ENCODE measurements at regions not wholly inside any gene's neighbourhood (a gene's known extent, or its start where the extent isn't known, plus 50 kb on each side); places are given as distances from the start of the nearest gene placed in this dataset.

- H3K9me3 ChIP-seq (ENCODE audit: low read depth), result no peaks in the 10 kb centered on the region
- H3K27me3 ChIP-seq, result no peaks in the 10 kb centered on the region
- H3K4me1 ChIP-seq (ENCODE audit: low read depth), result peaks cover 64% of the 10 kb centered on the region
- H3K4me3 ChIP-seq, result no peak overlapping the region
- H3K36me3 ChIP-seq, result no peaks in the 10 kb centered on the region
- H3K27ac ChIP-seq, result peak overlapping the region; percentile 77
- no peak for DNase-seq (ENCODE audit: low read depth in 1 of 2, low spot score in 1 of 2)
- TF ChIP-seq CTCF (IDR thresholded peaks at IDR 0.05; ENCODE audit: low read depth, low read length), result no peak
Measured at GRCh38 chr11:122337241-122337640, 221.2 kb upstream of the BLID start.

- DNase-seq (ENCODE audit: low read depth in 1 of 2, low spot score in 1 of 2), result no peak
- Histone ChIP-seq H3K4me1 (ENCODE audit: low read depth) (peaks cover 62% of the 10 kb centered on the region), H3K27ac (peak overlapping the region; percentile 77), H3K9me3 (ENCODE audit: low read depth) (no peaks in the 10 kb centered on the region), H3K4me3 (no peak overlapping the region), H3K27me3 (no peaks in the 10 kb centered on the region), H3K36me3 (no peaks in the 10 kb centered on the region)
- no peak for TF ChIP-seq CTCF (IDR thresholded peaks at IDR 0.05; ENCODE audit: low read depth, low read length)
Measured at GRCh38 chr11:122336706-122337105, 220.7 kb upstream of the BLID start.

GRCh38 chr11:122334546-122335339, 218.7 kb upstream of the BLID start:
- no peaks in the 10 kb centered on the region for H3K9me3 ChIP-seq (ENCODE audit: low read depth)
- TF ChIP-seq CTCF (IDR thresholded peaks at IDR 0.05; ENCODE audit: low read depth, low read length), result no peak
- peak in 1 of 2 donors; percentile 66 for DNase-seq (ENCODE audit: low read depth in 1 of 2, low spot score in 1 of 2)
- no peaks in the 10 kb centered on the region for H3K27me3 ChIP-seq
- no peaks in the 10 kb centered on the region for H3K36me3 ChIP-seq
- no peak overlapping the region for H3K4me3 ChIP-seq
- peaks cover 53% of the 10 kb centered on the region for H3K4me1 ChIP-seq (ENCODE audit: low read depth)
- H3K27ac ChIP-seq, result no peak overlapping the region

GRCh38 chr11:122333467-122333866, 217.5 kb upstream of the BLID start:
- H3K36me3 ChIP-seq, result no peaks in the 10 kb centered on the region
- no peaks in the 10 kb centered on the region for H3K9me3 ChIP-seq (ENCODE audit: low read depth)
- TF ChIP-seq CTCF (IDR thresholded peaks at IDR 0.05; ENCODE audit: low read depth, low read length), result no peak
- DNase-seq (ENCODE audit: low read depth in 1 of 2, low spot score in 1 of 2), result no peak
- H3K27me3 ChIP-seq, result no peaks in the 10 kb centered on the region
- no peak overlapping the region for H3K27ac ChIP-seq
- H3K4me1 ChIP-seq (ENCODE audit: low read depth), result peaks cover 40% of the 10 kb centered on the region
- H3K4me3 ChIP-seq, result no peak overlapping the region

- Histone ChIP-seq H3K9me3 (ENCODE audit: low read depth) (no peaks in the 10 kb centered on the region), H3K36me3 (no peaks in the 10 kb centered on the region), H3K4me1 (ENCODE audit: low read depth) (peaks cover 23% of the 10 kb centered on the region), H3K27me3 (no peaks in the 10 kb centered on the region), H3K27ac (no peak overlapping the region), H3K4me3 (no peak overlapping the region)
- DNase-seq (ENCODE audit: low read depth in 1 of 2, low spot score in 1 of 2), result no peak
- no peak for TF ChIP-seq CTCF (IDR thresholded peaks at IDR 0.05; ENCODE audit: low read depth, low read length)
Measured at GRCh38 chr11:122331079-122331478, 215.1 kb upstream of the BLID start.

Measured in cardiac muscle cell (in vitro differentiated cells and primary cell).